Cardiac muscle cell (in vitro differentiated cells and primary cell): ENCODE measurements at regions not wholly inside any gene's neighbourhood (a gene's known extent, or its start where the extent isn't known, plus 50 kb on each side); places are given as distances from the start of the nearest gene placed in this dataset.
A peak's percentile ranks its signal among the peaks of the same experiment; 100 is the strongest.

ENCODE experiments used
- DNase-seq, 2 donors: peaks; one replicate each; pipeline versions ENCODE4 v3.0.0 to v3.0.0-alpha.2; 2010 to 2017; ENCODE audit warnings: low read depth in 1 of 2, low spot score in 1 of 2
- H3K27ac ChIP-seq: fragments of 200-600 bp; sonication (generic); 2 replicates; pipeline ENCODE4 v1.5.1; 2016
- H3K27me3 ChIP-seq: fragments of 200-600 bp; sonication (generic); 2 replicates; pipeline ENCODE4 v1.6.0; 2016; ENCODE audit warnings: control low read depth
- H3K36me3 ChIP-seq: fragments of 200-600 bp; sonication (generic); 2 replicates; pipeline ENCODE4 v1.5.1; 2016; ENCODE audit warnings: control low read depth
- H3K4me1 ChIP-seq: fragments of 200-600 bp; sonication (generic); 2 replicates; pipeline ENCODE4 v1.8.1; 2017; ENCODE audit warnings: low read depth, mild to moderate bottlenecking, mixed run types
- H3K4me3 ChIP-seq: fragments of 200-600 bp; sonication (generic); 2 replicates; pipeline ENCODE4 v1.5.1; 2016; ENCODE audit warnings: mild to moderate bottlenecking
- H3K9me3 ChIP-seq: fragments of 200-600 bp; sonication (generic); 2 replicates; pipeline ENCODE4 v1.5.1; 2017; ENCODE audit warnings: low read depth, mild to moderate bottlenecking, control low read depth
- CTCF ChIP-seq: IDR thresholded peaks from 2 replicates; pipeline ENCODE4 v1.5.1; 2012; ENCODE audit warnings: low read depth, mild to moderate bottlenecking, low read length

GRCh38 chr7:362402-363096, 72.6 kb downstream of the FOXL3 start:
- Histone ChIP-seq H3K36me3 (no peaks in the 10 kb centered on the region), H3K4me3 (no peak overlapping the region), H3K9me3 (no peaks in the 10 kb centered on the region), H3K27ac (no peak overlapping the region), H3K4me1 (no peaks in the 10 kb centered on the region), H3K27me3 (peaks cover 24% of the 10 kb centered on the region)
- TF ChIP-seq CTCF = no peak
- DNase-seq = peak in 1 of 2 donors; percentile 59

- Histone ChIP-seq H3K4me3 (no peak overlapping the region), H3K27me3 (peaks cover 24% of the 10 kb centered on the region), H3K4me1 (no peaks in the 10 kb centered on the region), H3K36me3 (no peaks in the 10 kb centered on the region), H3K9me3 (no peaks in the 10 kb centered on the region), H3K27ac (no peak overlapping the region)
- TF ChIP-seq CTCF = no peak
- DNase-seq = no peak
Observed at GRCh38 chr7:363626-364025, 73.7 kb downstream of the FOXL3 start.

- Histone ChIP-seq H3K27me3 (peaks cover 19% of the 10 kb centered on the region), H3K36me3 (no peaks in the 10 kb centered on the region), H3K4me3 (no peak overlapping the region), H3K4me1 (no peaks in the 10 kb centered on the region), H3K27ac (no peak overlapping the region), H3K9me3 (no peaks in the 10 kb centered on the region)
- no peak for DNase-seq
- no peak for TF ChIP-seq CTCF
Observed at GRCh38 chr7:364536-364935, 74.6 kb downstream of the FOXL3 start.

GRCh38 chr7:365593-365992, 75.6 kb downstream of the FOXL3 start:
- TF ChIP-seq CTCF = no peak
- Histone ChIP-seq H3K9me3 (no peaks in the 10 kb centered on the region), H3K27ac (no peak overlapping the region), H3K4me3 (no peak overlapping the region), H3K27me3 (peaks cover 9% of the 10 kb centered on the region), H3K36me3 (no peaks in the 10 kb centered on the region), H3K4me1 (no peaks in the 10 kb centered on the region)
- no peak for DNase-seq

- Histone ChIP-seq H3K27ac (no peak overlapping the region), H3K27me3 (peaks cover 3% of the 10 kb centered on the region), H3K4me3 (no peak overlapping the region), H3K9me3 (no peaks in the 10 kb centered on the region), H3K4me1 (no peaks in the 10 kb centered on the region), H3K36me3 (no peaks in the 10 kb centered on the region)
- TF ChIP-seq CTCF = no peak
- peak in 1 of 2 donors; percentile 21 for DNase-seq
Observed at GRCh38 chr7:366161-366803, 76.3 kb downstream of the FOXL3 start.
